ENCODE measurements at regions not wholly inside any gene's neighbourhood (a gene's known extent, or its start where the extent isn't known, plus 50 kb on each side); places are given as distances from the start of the nearest gene placed in this dataset.
"Not testable (repeated sequence)": the region's sequence is repeated elsewhere in the genome, so short reads cannot be mapped to it uniquely, and the experiment has no call there.

DNA sequence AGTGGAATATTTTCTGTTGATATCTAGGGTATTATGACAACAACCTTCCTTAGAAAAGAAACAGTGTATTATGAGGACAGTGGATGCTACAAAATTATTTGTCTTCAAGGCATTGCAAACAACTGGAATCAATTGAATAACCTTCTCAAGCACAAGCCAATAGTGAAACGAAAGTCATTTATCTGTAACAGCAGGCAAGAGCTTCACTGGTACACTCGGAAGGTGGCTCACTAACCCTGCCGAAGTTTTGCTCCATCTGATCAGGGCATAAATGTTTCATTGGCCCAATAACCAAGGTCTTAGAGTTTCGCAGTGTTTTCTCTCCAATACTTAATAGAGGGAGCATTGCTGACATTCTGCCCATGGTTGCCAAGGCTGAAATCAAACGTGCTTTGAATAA, 5278.7 kb upstream of the TPTE start:
- H3K4me1 ChIP-seq = not testable (repeated sequence)

DNA sequence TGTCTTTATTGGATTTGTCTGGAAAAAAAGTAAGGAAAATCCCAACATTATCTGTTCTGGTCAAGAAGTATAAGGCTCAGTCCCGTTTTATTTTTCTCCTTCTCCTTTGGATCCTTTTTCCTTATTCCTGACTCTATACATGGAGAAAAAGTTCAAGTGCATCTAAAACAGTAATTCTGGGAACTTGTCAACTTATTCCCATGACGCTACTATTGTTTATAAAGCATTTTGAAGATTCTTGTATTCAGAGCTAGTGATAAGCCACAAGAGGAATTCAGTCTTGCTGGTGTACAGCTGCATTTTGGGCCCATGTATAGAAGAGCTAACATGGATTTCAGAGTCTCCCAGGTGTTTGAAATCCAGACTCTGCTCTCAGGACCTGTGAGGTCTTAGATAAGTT, 5278.1 kb upstream of the TPTE start:
- H3K36me3 ChIP-seq; ATAC-seq; H3K27ac ChIP-seq; intact Hi-C loops (cut with DNase I); H3K27me3 ChIP-seq; H3K4me1 ChIP-seq; H3K9me3 ChIP-seq; H3K4me3 ChIP-seq; DNase-seq: not testable (repeated sequence)

More for the DNA sequence above, 5278.7 kb upstream of the TPTE start:
- H3K4me3 ChIP-seq; H3K36me3 ChIP-seq; H3K27ac ChIP-seq; H3K9me3 ChIP-seq; intact Hi-C loops (cut with DNase I); DNase-seq; ATAC-seq; H3K27me3 ChIP-seq: not testable (repeated sequence)

- H3K27ac ChIP-seq; H3K4me3 ChIP-seq; H3K27me3 ChIP-seq; H3K4me1 ChIP-seq; H3K9me3 ChIP-seq; ATAC-seq; intact Hi-C loops (cut with DNase I); DNase-seq; H3K36me3 ChIP-seq: not testable (repeated sequence)
Measured at GRCh38 chr21:5243715-5244375, 5277.5 kb upstream of the TPTE start.

DNA sequence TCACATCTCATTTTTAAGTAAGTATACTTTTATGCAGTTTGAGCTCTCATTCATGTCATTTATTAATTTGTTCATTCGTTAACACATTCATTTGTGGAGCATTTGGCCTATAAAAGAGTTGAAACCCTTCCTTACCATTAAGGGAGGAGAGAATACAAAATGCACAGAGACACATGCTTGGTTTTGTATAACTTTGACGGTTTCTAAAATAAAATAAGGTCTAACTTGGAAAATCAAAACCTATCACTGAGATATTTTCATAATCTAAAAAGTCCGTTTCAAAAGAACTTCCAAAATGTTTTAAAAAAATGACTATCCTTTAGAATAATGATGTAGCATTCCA, 5277.0 kb upstream of the TPTE start:
- ATAC-seq; H3K9me3 ChIP-seq; H3K4me3 ChIP-seq; H3K4me1 ChIP-seq; H3K27me3 ChIP-seq; H3K36me3 ChIP-seq; intact Hi-C loops (cut with DNase I); H3K27ac ChIP-seq; DNase-seq: not testable (repeated sequence)

- intact Hi-C loops (cut with DNase I); H3K9me3 ChIP-seq; ATAC-seq; H3K4me3 ChIP-seq; DNase-seq; H3K27ac ChIP-seq; H3K4me1 ChIP-seq; H3K36me3 ChIP-seq; H3K27me3 ChIP-seq: not testable (repeated sequence)
Measured at GRCh38 chr21:5244954-5245353, 5276.4 kb upstream of the TPTE start.

- H3K27ac ChIP-seq; ATAC-seq; H3K4me1 ChIP-seq; H3K9me3 ChIP-seq; H3K4me3 ChIP-seq; H3K27me3 ChIP-seq; DNase-seq; intact Hi-C loops (cut with DNase I); H3K36me3 ChIP-seq: not testable (repeated sequence)
Measured at GRCh38 chr21:5246416-5246815, 5275.0 kb upstream of the TPTE start.

DNA sequence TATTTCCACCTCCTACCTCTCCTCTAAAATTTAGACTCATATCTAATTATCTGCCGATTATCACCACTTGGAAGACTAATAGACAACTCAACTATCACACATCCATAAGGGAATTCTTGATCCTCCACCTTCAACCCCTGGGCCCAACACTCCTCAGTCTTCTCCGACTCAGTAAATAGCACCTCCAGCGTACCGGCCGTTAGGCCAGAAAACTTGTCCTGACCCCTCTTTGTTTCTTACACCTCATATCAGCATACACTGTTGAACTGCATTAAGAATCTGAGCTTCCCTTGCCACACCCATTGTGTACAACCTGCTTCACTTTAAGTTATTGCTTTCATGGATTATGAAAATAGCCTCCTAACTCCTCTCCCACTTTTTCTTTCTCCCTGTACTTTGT, 5274.0 kb upstream of the TPTE start:
- H3K27me3 ChIP-seq; H3K27ac ChIP-seq; intact Hi-C loops (cut with DNase I); DNase-seq; H3K36me3 ChIP-seq; ATAC-seq; H3K9me3 ChIP-seq; H3K4me1 ChIP-seq; H3K4me3 ChIP-seq: not testable (repeated sequence)

DNA sequence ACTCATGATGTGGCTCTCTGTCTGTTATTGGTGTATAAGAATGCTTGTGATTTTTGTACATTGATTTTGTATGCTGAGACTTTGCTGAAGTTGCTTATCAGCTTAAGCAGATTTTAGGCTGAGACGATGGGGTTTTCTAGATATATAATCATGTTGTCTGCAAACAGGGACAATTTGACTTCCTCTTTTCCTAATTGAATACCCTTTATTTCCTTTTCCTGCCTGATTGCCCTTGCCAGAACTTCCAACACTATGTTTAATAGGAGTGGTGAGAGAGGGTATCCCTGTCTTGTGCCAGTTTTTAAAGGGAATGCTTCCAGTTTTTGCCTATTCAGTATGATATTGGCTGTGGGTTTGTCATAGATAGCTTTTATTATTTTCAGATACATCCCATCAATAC, 5271.3 kb upstream of the TPTE start:
- H3K36me3 ChIP-seq; H3K27me3 ChIP-seq; DNase-seq; H3K27ac ChIP-seq; ATAC-seq; H3K4me1 ChIP-seq; H3K4me3 ChIP-seq; intact Hi-C loops (cut with DNase I): not testable (repeated sequence)
- H3K9me3 ChIP-seq = peaks cover 13% of the 10 kb centered on the region

DNA sequence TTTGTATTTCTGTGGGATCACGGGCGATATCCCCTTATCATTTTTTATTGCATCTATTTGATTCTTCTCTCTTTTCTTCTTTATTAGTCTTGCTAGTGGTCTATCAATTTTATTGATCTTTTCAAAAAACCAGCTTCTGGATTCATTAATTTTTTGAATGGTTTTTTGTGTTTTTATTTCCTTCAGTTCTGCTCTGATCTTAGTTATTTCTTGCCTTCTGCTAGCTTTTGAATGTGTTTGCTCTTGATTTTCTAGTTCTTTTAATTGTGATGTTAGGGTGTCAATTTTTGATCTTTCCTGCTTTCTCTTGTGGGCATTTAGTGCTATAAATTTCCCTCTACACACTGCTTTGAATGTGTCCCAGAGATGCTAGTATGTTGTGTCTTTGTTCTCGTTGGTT, 5270.2 kb upstream of the TPTE start:
- H3K27me3 ChIP-seq; intact Hi-C loops (cut with DNase I); H3K4me1 ChIP-seq; H3K36me3 ChIP-seq; H3K4me3 ChIP-seq; DNase-seq; H3K27ac ChIP-seq; ATAC-seq: not testable (repeated sequence)
- peaks cover 13% of the 10 kb centered on the region for H3K9me3 ChIP-seq

DNA sequence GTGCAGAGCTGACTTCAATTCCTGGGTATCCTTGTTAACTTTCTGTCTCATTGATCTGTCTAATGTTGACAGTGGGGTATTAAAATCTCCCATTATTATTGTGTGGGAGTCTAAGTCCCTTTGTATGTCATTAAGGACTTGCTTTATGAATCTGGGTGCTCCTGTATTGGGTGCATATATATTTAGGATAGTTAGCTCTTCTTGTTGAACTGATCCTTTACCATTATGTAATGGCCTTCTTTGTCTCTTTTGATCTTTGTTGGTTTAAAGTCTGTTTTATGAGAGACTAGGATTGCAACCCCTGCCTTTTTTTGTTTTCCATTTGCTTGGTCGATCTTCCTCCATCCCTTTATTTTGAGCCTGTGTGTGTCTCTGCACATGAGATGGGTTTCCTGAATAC, 5269.5 kb upstream of the TPTE start:
- intact Hi-C loops (cut with DNase I); DNase-seq; H3K4me1 ChIP-seq; H3K36me3 ChIP-seq; H3K27me3 ChIP-seq; ATAC-seq; H3K4me3 ChIP-seq; H3K27ac ChIP-seq: not testable (repeated sequence)
- H3K9me3 ChIP-seq = peaks cover 13% of the 10 kb centered on the region
